Panc1 (cell line): ENCODE measurements at regions not wholly inside any gene's neighbourhood (a gene's known extent, or its start where the extent isn't known, plus 50 kb on each side); places are given as distances from the start of the nearest gene placed in this dataset.

Source experiments
- CTCF ChIP-seq: fragments of 450-650 bp; IDR thresholded peaks from 2 replicates; pipeline ENCODE4 v1.5.1; 2017; ENCODE audit warnings: mild to moderate bottlenecking
- REST ChIP-seq, 2 experiments: IDR thresholded peaks; 2 replicates each; pipeline ENCODE4 v1.6.1; 2011 to 2012; ENCODE audit warnings: low read depth in 2 of 2, control low read depth in 1 of 2, low read length in 1 of 2, mild to moderate bottlenecking in 1 of 2, moderate library complexity in 1 of 2; ENCODE audit not compliant: insufficient read depth in 1 of 2

- no peak for TF ChIP-seq CTCF
- TF ChIP-seq REST (IDR thresholded peaks at IDR 0.05; ENCODE audit: insufficient read depth in 1 of 2, low read depth in 2 of 2, low read length in 1 of 2): no peak
Measured at GRCh38 chrX:142884881-142885280, 140.8 kb upstream of the SPANXN4 start.
